ENCODE measurements at regions not wholly inside any gene's neighbourhood (a gene's known extent, or its start where the extent isn't known, plus 50 kb on each side); places are given as distances from the start of the nearest gene placed in this dataset.

GRCh38 chr21:15151385-15152103 is 86.7 kb upstream of the NRIP1 start:
- no peak for DNase-seq (ENCODE audit: low spot score)

- no peak for DNase-seq (ENCODE audit: low spot score)
Measured at GRCh38 chr21:15152591-15152990, 87.8 kb upstream of the NRIP1 start.

- peak; percentile 6 for DNase-seq (ENCODE audit: low spot score)
Measured at GRCh38 chr21:15159382-15160020, 94.7 kb upstream of the NRIP1 start.

GRCh38 chr21:15160136-15160535 is 95.3 kb upstream of the NRIP1 start:
- no peak for DNase-seq (ENCODE audit: low spot score)

GRCh38 chr21:15162921-15163320 is 98.1 kb upstream of the NRIP1 start:
- DNase-seq (ENCODE audit: low spot score): no peak

GRCh38 chr21:15164273-15164672 is 99.5 kb upstream of the NRIP1 start:
- no peak for DNase-seq (ENCODE audit: low spot score)

- no peak for DNase-seq (ENCODE audit: low spot score)
Measured at GRCh38 chr21:15164678-15165303, 100.0 kb upstream of the NRIP1 start.

- no peak for DNase-seq (ENCODE audit: low spot score)
Measured at GRCh38 chr21:15170614-15171013, 105.8 kb upstream of the NRIP1 start.

- no peak for DNase-seq (ENCODE audit: low spot score)
Measured at GRCh38 chr21:15171546-15171945, 106.7 kb upstream of the NRIP1 start.

GRCh38 chr21:15172963-15173362 is 108.2 kb upstream of the NRIP1 start:
- DNase-seq (ENCODE audit: low spot score): no peak

- DNase-seq (ENCODE audit: low spot score): no peak
Measured at GRCh38 chr21:15174923-15175322, 110.1 kb upstream of the NRIP1 start.

GRCh38 chr21:15182731-15183130 is 117.9 kb upstream of the NRIP1 start:
- no peak for DNase-seq (ENCODE audit: low spot score)

GRCh38 chr21:15183813-15184257 is 119.0 kb upstream of the NRIP1 start:
- DNase-seq (ENCODE audit: low spot score): no peak

GRCh38 chr21:15190412-15190811 is 125.6 kb upstream of the NRIP1 start:
- DNase-seq (ENCODE audit: low spot score): no peak

- DNase-seq (ENCODE audit: low spot score): no peak
Measured at GRCh38 chr21:15190837-15191236, 126.0 kb upstream of the NRIP1 start.

GRCh38 chr21:15191342-15191741 is 126.5 kb upstream of the NRIP1 start:
- no peak for DNase-seq (ENCODE audit: low spot score)

- no peak for DNase-seq (ENCODE audit: low spot score)
Measured at GRCh38 chr21:15192243-15192642, 127.4 kb upstream of the NRIP1 start.

GRCh38 chr21:15193937-15194336 is 129.1 kb upstream of the NRIP1 start:
- DNase-seq (ENCODE audit: low spot score): no peak

GRCh38 chr21:15195104-15195503 is 130.3 kb upstream of the NRIP1 start:
- DNase-seq (ENCODE audit: low spot score): no peak

- DNase-seq (ENCODE audit: low spot score): no peak
Measured at GRCh38 chr21:15195768-15196167, 131.0 kb upstream of the NRIP1 start.

- no peak for DNase-seq (ENCODE audit: low spot score)
Measured at GRCh38 chr21:15197696-15198095, 132.9 kb upstream of the NRIP1 start.

GRCh38 chr21:15199414-15200383 is 134.9 kb upstream of the NRIP1 start:
- DNase-seq (ENCODE audit: low spot score): no peak
